HepG2 (cell line): ENCODE measurements at regions not wholly inside any gene's neighbourhood (a gene's known extent, or its start where the extent isn't known, plus 50 kb on each side); places are given as distances from the start of the nearest gene placed in this dataset.

ENCODE experiments used
- BCL6 ChIP-seq: IDR thresholded peaks from 2 replicates; pipeline ENCODE4 v1.6.1; 2016; ENCODE audit warnings: missing genetic modification reagents, missing compliant biosample characterization
- CAMTA2 ChIP-seq: sonication (generic); formaldehyde crosslinking; IDR thresholded peaks from 2 replicates; pipeline ENCODE4 v1.4.0; 2020; ENCODE audit warnings: mild to moderate bottlenecking, missing genetic modification reagents, borderline replicate concordance
- DPF2 ChIP-seq: sonication (generic); formaldehyde crosslinking; IDR thresholded peaks from 2 replicates; pipeline ENCODE4 v1.4.0; 2020; ENCODE audit warnings: mild to moderate bottlenecking, low read depth, missing genetic modification reagents, borderline replicate concordance
- NFATC3 ChIP-seq: sonication (generic); formaldehyde crosslinking; IDR thresholded peaks from 2 replicates; pipeline ENCODE4 v1.5.1; 2020; ENCODE audit warnings: mild to moderate bottlenecking, missing genetic modification reagents
- NFKBIZ ChIP-seq: IDR thresholded peaks from 2 replicates; pipeline ENCODE4 v1.6.1; 2018; ENCODE audit warnings: missing genetic modification reagents, missing compliant biosample characterization
- PAX8 ChIP-seq: sonication (generic); formaldehyde crosslinking; IDR thresholded peaks from 2 replicates; pipeline ENCODE4 v1.8.0; 2022; ENCODE audit warnings: mild to moderate bottlenecking, missing genetic modification reagents, borderline replicate concordance
- REXO4 ChIP-seq: sonication (generic); formaldehyde crosslinking; IDR thresholded peaks from 2 replicates; pipeline ENCODE4 v1.8.0; 2022; ENCODE audit warnings: missing genetic modification reagents, mild to moderate bottlenecking, borderline replicate concordance
- RFXANK ChIP-seq: IDR thresholded peaks from 2 replicates; pipeline ENCODE4 v1.6.1; 2016
- SRSF9 ChIP-seq: fragments of 200-400 bp; formaldehyde crosslinking; IDR thresholded peaks from 2 replicates; pipeline ENCODE4 v1.6.1; 2018; ENCODE audit warnings: borderline replicate concordance, mild to moderate bottlenecking, low read depth, low read length; ENCODE audit not compliant: insufficient read depth, poor library complexity, severe bottlenecking
- TBX3 ChIP-seq: fragments of 450-650 bp; IDR thresholded peaks from 2 replicates; pipeline ENCODE4 v1.6.1; 2017; ENCODE audit warnings: antibody characterized with exemption, mild to moderate bottlenecking, inconsistent platforms, borderline replicate concordance
- TFE3 ChIP-seq: IDR thresholded peaks from 2 replicates; pipeline ENCODE4 v1.6.1; 2016
- ZC3H4 ChIP-seq: sonication (generic); formaldehyde crosslinking; IDR thresholded peaks from 2 replicates; pipeline ENCODE4 v1.4.0; 2020; ENCODE audit warnings: missing genetic modification reagents, borderline replicate concordance
- ZNF101 ChIP-seq: sonication (generic); formaldehyde crosslinking; IDR thresholded peaks from 2 replicates; pipeline ENCODE4 v1.4.0; 2020; ENCODE audit warnings: mild to moderate bottlenecking, low read depth, missing genetic modification reagents, borderline replicate concordance
- ZNF292 ChIP-seq: sonication (generic); formaldehyde crosslinking; IDR thresholded peaks from 2 replicates; pipeline ENCODE4 v1.8.1; 2022; ENCODE audit warnings: mild to moderate bottlenecking, low read depth, missing genetic modification reagents, borderline replicate concordance
- ZNF335 ChIP-seq: sonication (generic); formaldehyde crosslinking; IDR thresholded peaks from 2 replicates; pipeline ENCODE4 v1.4.0; 2020; ENCODE audit warnings: missing genetic modification reagents
- ZNF33B ChIP-seq: sonication (generic); formaldehyde crosslinking; IDR thresholded peaks from 2 replicates; pipeline ENCODE4 v1.5.1; 2020; ENCODE audit warnings: mild to moderate bottlenecking, missing genetic modification reagents
- ZNF589 ChIP-seq: sonication (generic); formaldehyde crosslinking; conservative IDR thresholded peaks from 2 replicates; pipeline ENCODE4 v1.8.0; 2022; ENCODE audit warnings: mild to moderate bottlenecking, moderate library complexity, missing genetic modification reagents
- ZSCAN9 ChIP-seq: IDR thresholded peaks from 2 replicates; pipeline ENCODE4 v1.6.1; 2016; ENCODE audit warnings: borderline replicate concordance
- TF ChIP-seq, protein P1 (sequence below): sonication (generic); formaldehyde crosslinking; IDR thresholded peaks from 2 replicates; pipeline ENCODE4 v1.5.1; 2020; ENCODE audit warnings: missing genetic modification reagents, mild to moderate bottlenecking, borderline replicate concordance
- TF ChIP-seq, protein P2 (sequence below): sonication (generic); formaldehyde crosslinking; conservative IDR thresholded peaks from 2 replicates; pipeline ENCODE4 v1.4.0; 2020; ENCODE audit warnings: missing genetic modification reagents
- TF ChIP-seq, protein P3 (sequence below): sonication (generic); formaldehyde crosslinking; IDR thresholded peaks from 2 replicates; pipeline ENCODE4 v1.5.0; 2020; ENCODE audit warnings: mild to moderate bottlenecking, missing genetic modification reagents, borderline replicate concordance
- TF ChIP-seq, protein P4 (sequence below): sonication (generic); formaldehyde crosslinking; conservative IDR thresholded peaks from 2 replicates; pipeline ENCODE4 v1.4.0; 2020; ENCODE audit warnings: missing genetic modification reagents

- TF ChIP-seq, protein P1, sequence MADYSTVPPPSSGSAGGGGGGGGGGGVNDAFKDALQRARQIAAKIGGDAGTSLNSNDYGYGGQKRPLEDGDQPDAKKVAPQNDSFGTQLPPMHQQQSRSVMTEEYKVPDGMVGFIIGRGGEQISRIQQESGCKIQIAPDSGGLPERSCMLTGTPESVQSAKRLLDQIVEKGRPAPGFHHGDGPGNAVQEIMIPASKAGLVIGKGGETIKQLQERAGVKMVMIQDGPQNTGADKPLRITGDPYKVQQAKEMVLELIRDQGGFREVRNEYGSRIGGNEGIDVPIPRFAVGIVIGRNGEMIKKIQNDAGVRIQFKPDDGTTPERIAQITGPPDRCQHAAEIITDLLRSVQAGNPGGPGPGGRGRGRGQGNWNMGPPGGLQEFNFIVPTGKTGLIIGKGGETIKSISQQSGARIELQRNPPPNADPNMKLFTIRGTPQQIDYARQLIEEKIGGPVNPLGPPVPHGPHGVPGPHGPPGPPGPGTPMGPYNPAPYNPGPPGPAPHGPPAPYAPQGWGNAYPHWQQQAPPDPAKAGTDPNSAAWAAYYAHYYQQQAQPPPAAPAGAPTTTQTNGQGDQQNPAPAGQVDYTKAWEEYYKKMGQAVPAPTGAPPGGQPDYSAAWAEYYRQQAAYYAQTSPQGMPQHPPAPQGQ (CRISPR knock-in tag) = no peak
- TF ChIP-seq TFE3 (CRISPR knock-in tag) = peak; percentile 61
- TF ChIP-seq, protein P2, sequence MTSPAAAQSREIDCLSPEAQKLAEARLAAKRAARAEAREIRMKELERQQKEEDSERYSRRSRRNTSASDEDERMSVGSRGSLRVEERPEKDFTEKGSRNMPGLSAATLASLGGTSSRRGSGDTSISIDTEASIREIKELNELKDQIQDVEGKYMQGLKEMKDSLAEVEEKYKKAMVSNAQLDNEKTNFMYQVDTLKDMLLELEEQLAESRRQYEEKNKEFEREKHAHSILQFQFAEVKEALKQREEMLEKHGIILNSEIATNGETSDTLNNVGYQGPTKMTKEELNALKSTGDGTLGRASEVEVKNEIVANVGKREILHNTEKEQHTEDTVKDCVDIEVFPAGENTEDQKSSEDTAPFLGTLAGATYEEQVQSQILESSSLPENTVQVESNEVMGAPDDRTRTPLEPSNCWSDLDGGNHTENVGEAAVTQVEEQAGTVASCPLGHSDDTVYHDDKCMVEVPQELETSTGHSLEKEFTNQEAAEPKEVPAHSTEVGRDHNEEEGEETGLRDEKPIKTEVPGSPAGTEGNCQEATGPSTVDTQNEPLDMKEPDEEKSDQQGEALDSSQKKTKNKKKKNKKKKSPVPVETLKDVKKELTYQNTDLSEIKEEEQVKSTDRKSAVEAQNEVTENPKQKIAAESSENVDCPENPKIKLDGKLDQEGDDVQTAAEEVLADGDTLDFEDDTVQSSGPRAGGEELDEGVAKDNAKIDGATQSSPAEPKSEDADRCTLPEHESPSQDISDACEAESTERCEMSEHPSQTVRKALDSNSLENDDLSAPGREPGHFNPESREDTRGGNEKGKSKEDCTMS (CRISPR knock-in tag) = no peak
- TF ChIP-seq SRSF9 = no peak
- TF ChIP-seq REXO4 (CRISPR knock-in tag) = no peak
- TF ChIP-seq ZNF292 (CRISPR knock-in tag) = peak; percentile 60; the same call in 1 of the 2 replicates
- TF ChIP-seq, protein P3, sequence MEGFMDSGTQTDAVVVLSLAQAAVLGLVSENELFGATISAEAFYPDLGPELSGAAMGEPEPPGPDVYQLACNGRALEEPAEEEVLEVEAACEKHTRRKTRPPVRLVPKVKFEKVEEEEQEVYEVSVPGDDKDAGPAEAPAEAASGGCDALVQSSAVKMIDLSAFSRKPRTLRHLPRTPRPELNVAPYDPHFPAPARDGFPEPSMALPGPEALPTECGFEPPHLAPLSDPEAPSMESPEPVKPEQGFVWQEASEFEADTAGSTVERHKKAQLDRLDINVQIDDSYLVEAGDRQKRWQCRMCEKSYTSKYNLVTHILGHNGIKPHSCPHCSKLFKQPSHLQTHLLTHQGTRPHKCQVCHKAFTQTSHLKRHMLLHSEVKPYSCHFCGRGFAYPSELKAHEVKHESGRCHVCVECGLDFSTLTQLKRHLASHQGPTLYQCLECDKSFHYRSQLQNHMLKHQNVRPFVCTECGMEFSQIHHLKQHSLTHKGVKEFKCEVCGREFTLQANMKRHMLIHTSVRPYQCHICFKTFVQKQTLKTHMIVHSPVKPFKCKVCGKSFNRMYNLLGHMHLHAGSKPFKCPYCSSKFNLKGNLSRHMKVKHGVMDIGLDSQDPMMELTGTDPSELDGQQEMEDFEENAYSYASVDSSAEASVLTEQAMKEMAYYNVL (CRISPR knock-in tag) = peak; percentile 64; the same call in 1 of the 2 replicates
- no peak for TF ChIP-seq PAX8 (CRISPR knock-in tag)
- no peak for TF ChIP-seq ZC3H4
- no peak for TF ChIP-seq ZNF101 (CRISPR knock-in tag)
- no peak for TF ChIP-seq DPF2 (CRISPR knock-in tag)
- TF ChIP-seq, protein P4, sequence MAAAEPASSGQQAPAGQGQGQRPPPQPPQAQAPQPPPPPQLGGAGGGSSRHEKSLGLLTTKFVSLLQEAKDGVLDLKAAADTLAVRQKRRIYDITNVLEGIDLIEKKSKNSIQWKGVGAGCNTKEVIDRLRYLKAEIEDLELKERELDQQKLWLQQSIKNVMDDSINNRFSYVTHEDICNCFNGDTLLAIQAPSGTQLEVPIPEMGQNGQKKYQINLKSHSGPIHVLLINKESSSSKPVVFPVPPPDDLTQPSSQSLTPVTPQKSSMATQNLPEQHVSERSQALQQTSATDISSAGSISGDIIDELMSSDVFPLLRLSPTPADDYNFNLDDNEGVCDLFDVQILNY = no peak
- no peak for TF ChIP-seq RFXANK (CRISPR knock-in tag)
- no peak for TF ChIP-seq CAMTA2 (CRISPR knock-in tag)
- TF ChIP-seq BCL6 = peak; percentile 54
- TF ChIP-seq ZNF335 (CRISPR knock-in tag) = 0 out of 2 replicates have a peak, but pooled peaks have one; percentile 28
- no peak for TF ChIP-seq ZSCAN9 (CRISPR knock-in tag)
- no peak for TF ChIP-seq TBX3
- TF ChIP-seq NFATC3 (CRISPR knock-in tag) = no peak
- TF ChIP-seq ZNF33B = no peak
- TF ChIP-seq NFKBIZ (CRISPR knock-in tag) = peak; percentile 28; the same call in 1 of the 2 replicates
- no peak for TF ChIP-seq ZNF589 (CRISPR knock-in tag)
These were observed 146.0 kb upstream of the IER5L start (continued) for GRCh38 chr9:129323999-129324553.
